ENCODE measurements at regions not wholly inside any gene's neighbourhood (a gene's known extent, or its start where the extent isn't known, plus 50 kb on each side); places are given as distances from the start of the nearest gene placed in this dataset.

GRCh38 chr2:121947674-121948073 lies 192.2 kb downstream of the TSN start:
- intact Hi-C loops (cut with micrococcal nuclease; ENCODE audit: unreplicated experiment) = no loop called here
- H3K27me3 Mint-ChIP-seq (ENCODE audit: insufficient read depth, unreplicated experiment) = peaks cover 3% of the 10 kb centered on the region
- TF ChIP-seq CTCF (IDR thresholded peaks at IDR 0.05; ENCODE audit: insufficient read depth in 1 of 2, low read depth in 1 of 2, low read length in 1 of 2, severe bottlenecking in 1 of 2, unreplicated experiment in 1 of 2) = no peak
- no peaks in the 10 kb centered on the region for H3K36me3 Mint-ChIP-seq (ENCODE audit: insufficient read depth, unreplicated experiment)
- no peaks in the 10 kb centered on the region for H3K9me3 Mint-ChIP-seq (ENCODE audit: unreplicated experiment)
- H3K36me3 ChIP-seq (ENCODE audit: control insufficient read depth, insufficient read depth, low read length) = no peaks in the 10 kb centered on the region
- H3K27me3 ChIP-seq (replicated peaks; ENCODE audit: control insufficient read depth, insufficient read depth, low read length) = no peaks in the 10 kb centered on the region; the same call in 1 of the 2 replicates
- no peak for DNase-seq
- no peaks in the 10 kb centered on the region for H3K4me1 ChIP-seq
- CTCF ChIA-PET = no interaction called here
- H3K4me3 ChIP-seq (ENCODE audit: low read depth, low read length) = no peak overlapping the region
- no peak overlapping the region for H3K4me3 Mint-ChIP-seq (ENCODE audit: unreplicated experiment)
- POLR2A ChIA-PET = no interaction called here
- H3K4me1 Mint-ChIP-seq (ENCODE audit: low read depth, unreplicated experiment) = no peaks in the 10 kb centered on the region
- H3K27ac Mint-ChIP-seq (ENCODE audit: unreplicated experiment) = no peak overlapping the region
- H3K9me3 ChIP-seq = no peaks in the 10 kb centered on the region
- BruUV-seq (replicated peaks) = no TSS peak

GRCh38 chr2:121949271-121949670 lies 193.8 kb downstream of the TSN start:
- POLR2A ChIA-PET = no interaction called here
- Mint-ChIP-seq H3K36me3 (ENCODE audit: insufficient read depth, unreplicated experiment) (no peaks in the 10 kb centered on the region), H3K4me1 (ENCODE audit: low read depth, unreplicated experiment) (no peaks in the 10 kb centered on the region)

GRCh38 chr2:121955426-121955825 lies 200.0 kb downstream of the TSN start:
- peaks cover 2% of the 10 kb centered on the region; the same call in 1 of the 2 replicates for H3K27me3 ChIP-seq (replicated peaks; ENCODE audit: control insufficient read depth, insufficient read depth, low read length)
- H3K4me1 ChIP-seq = no peaks in the 10 kb centered on the region
- BruUV-seq (replicated peaks) = no TSS peak
- intact Hi-C loops (cut with micrococcal nuclease; ENCODE audit: unreplicated experiment) = no loop called here
- Mint-ChIP-seq H3K4me1 (ENCODE audit: low read depth, unreplicated experiment) (no peaks in the 10 kb centered on the region), H3K27ac (ENCODE audit: unreplicated experiment) (no peak overlapping the region), H3K36me3 (ENCODE audit: insufficient read depth, unreplicated experiment) (no peaks in the 10 kb centered on the region), H3K9me3 (ENCODE audit: unreplicated experiment) (peaks cover 7% of the 10 kb centered on the region), H3K4me3 (ENCODE audit: unreplicated experiment) (no peak overlapping the region), H3K27me3 (ENCODE audit: insufficient read depth, unreplicated experiment) (peaks cover 28% of the 10 kb centered on the region)
- no peak for DNase-seq
- peaks cover 8% of the 10 kb centered on the region for H3K9me3 ChIP-seq
- ChIA-PET POLR2A (no interaction called here), CTCF (no interaction called here)
- H3K36me3 ChIP-seq (ENCODE audit: control insufficient read depth, insufficient read depth, low read length) = no peaks in the 10 kb centered on the region
- H3K4me3 ChIP-seq (ENCODE audit: low read depth, low read length) = no peak overlapping the region
- TF ChIP-seq CTCF (IDR thresholded peaks at IDR 0.05; ENCODE audit: insufficient read depth in 1 of 2, low read depth in 1 of 2, low read length in 1 of 2, severe bottlenecking in 1 of 2, unreplicated experiment in 1 of 2) = no peak

More at GRCh38 chr2:121949271-121949670, 193.8 kb downstream of the TSN start:
- intact Hi-C loops (cut with micrococcal nuclease; ENCODE audit: unreplicated experiment) = no loop called here
- Histone ChIP-seq H3K4me3 (ENCODE audit: low read depth, low read length) (no peak overlapping the region), H3K9me3 (peaks cover 8% of the 10 kb centered on the region), H3K27me3 (replicated peaks; ENCODE audit: control insufficient read depth, insufficient read depth, low read length) (no peaks in the 10 kb centered on the region), H3K4me1 (no peaks in the 10 kb centered on the region), H3K36me3 (ENCODE audit: control insufficient read depth, insufficient read depth, low read length) (no peaks in the 10 kb centered on the region)
- CTCF ChIA-PET = interaction anchor here (0.6 kb wide), 1 partner anchor 43 kb away, joined by 3 read pairs; no protein-coding TSS in a partner anchor
- H3K27ac Mint-ChIP-seq (ENCODE audit: unreplicated experiment) = no peak overlapping the region
- H3K4me3 Mint-ChIP-seq (ENCODE audit: unreplicated experiment) = no peak overlapping the region
- no TSS peak for BruUV-seq (replicated peaks)
- H3K27me3 Mint-ChIP-seq (ENCODE audit: insufficient read depth, unreplicated experiment) = peaks cover 7% of the 10 kb centered on the region
- TF ChIP-seq CTCF (IDR thresholded peaks at IDR 0.05; ENCODE audit: insufficient read depth in 1 of 2, low read depth in 1 of 2, low read length in 1 of 2, severe bottlenecking in 1 of 2, unreplicated experiment in 1 of 2) = no peak
- peaks cover 5% of the 10 kb centered on the region for H3K9me3 Mint-ChIP-seq (ENCODE audit: unreplicated experiment)
- DNase-seq = no peak
